Endothelial cell of umbilical vein (primary cell): ENCODE measurements at regions not wholly inside any gene's neighbourhood (a gene's known extent, or its start where the extent isn't known, plus 50 kb on each side); places are given as distances from the start of the nearest gene placed in this dataset.

Source experiments
- BruUV-seq: library from RNA; stranded (reverse); fragments of 400-500 nt; replicated peaks from 2 replicates; lab custom pipeline; 2021; lab: Mats Ljungman, UMichigan
- CTCF ChIA-PET: fragments of 300-600, 350-600 bp; sonication (Branson Sonifier 250); formaldehyde crosslinking; loops from one replicate; lab custom pipeline; 2021; ENCODE audit warnings: antibody characterized with exemption, inconsistent platforms; lab: Charles Lee
- POLR2A ChIA-PET: fragments of 300-600, 350-600 bp; sonication (Branson Sonifier 250); formaldehyde crosslinking; loops from one replicate; lab custom pipeline; 2021; ENCODE audit warnings: antibody characterized with exemption, inconsistent platforms; lab: Charles Lee
- DNase-seq: peaks from one replicate; pipeline ENCODE4 v3.0.0-alpha.2; 2011; ENCODE audit warnings: low read depth, low spot score
- FAIRE-seq: peaks from 2 replicates; lab custom pipeline; 2011; peaks lifted over from hg19 to GRCh38; lab: Jason Lieb, UNC
- H2AFZ ChIP-seq: 2 replicates; pipeline ENCODE4 v1.6.0; 2012; ENCODE audit warnings: low read depth, low read length, control low read depth, inconsistent platforms
- H3K27ac ChIP-seq: 2 replicates; pipeline ENCODE4 v1.5.1; 2011; ENCODE audit warnings: low read depth, mild to moderate bottlenecking, control low read depth, low read length, moderate library complexity; ENCODE audit not compliant: insufficient read depth
- H3K27me3 ChIP-seq, 2 experiments: 2 replicates each; pipeline versions ENCODE4 v1.6.0 to v1.6.1; 2011; ENCODE audit warnings: low read length in 2 of 2, mixed read lengths in 1 of 2; ENCODE audit not compliant: control insufficient read depth in 2 of 2, insufficient read depth in 2 of 2
- H3K36me3 ChIP-seq, 2 experiments: 2 replicates in 1 of 2; 3 replicates in 1 of 2; pipeline ENCODE4 v1.5.1; 2011; ENCODE audit warnings: low read length in 2 of 2, mild to moderate bottlenecking in 1 of 2, moderate library complexity in 1 of 2; ENCODE audit not compliant: control insufficient read depth in 2 of 2, insufficient read depth in 2 of 2; ENCODE audit errors: extremely low read depth in 1 of 2
- H3K4me1 ChIP-seq: 3 replicates; pipeline ENCODE4 v1.5.1; 2011; ENCODE audit warnings: mild to moderate bottlenecking, low read length; ENCODE audit not compliant: control insufficient read depth, insufficient read depth; ENCODE audit errors: extremely low read depth
- H3K4me2 ChIP-seq: 2 replicates; pipeline ENCODE4 v1.6.1; 2011; ENCODE audit warnings: low read length, control low read depth, mixed read lengths; ENCODE audit not compliant: insufficient read depth
- H3K4me3 ChIP-seq, 3 experiments: fragments of 200-600 bp in 1 of 3; sonication (generic), shearing (Covaris generic) in 1 of 3; replicated peaks in 1 of 3; 2 replicates each; pipeline ENCODE4 v1.5.1; 2011 to 2016; ENCODE audit warnings: control low read depth in 3 of 3, low read length in 3 of 3, mild to moderate bottlenecking in 2 of 3, inconsistent platforms in 1 of 3, low read depth in 1 of 3, moderate library complexity in 1 of 3; ENCODE audit not compliant: insufficient read depth in 1 of 3
- H3K79me2 ChIP-seq: 2 replicates; pipeline ENCODE4 v1.6.0; 2012; ENCODE audit warnings: low read length, inconsistent platforms; ENCODE audit not compliant: control insufficient read depth, insufficient read depth
- H3K9ac ChIP-seq: replicated peaks from 2 replicates; pipeline ENCODE3; 2011; ENCODE audit warnings: low read length, control low read depth; ENCODE audit not compliant: insufficient read depth; ENCODE audit errors: extremely low read depth
- H3K9me1 ChIP-seq: replicated peaks from 3 replicates; pipeline ENCODE4 v1.6.0; 2011; ENCODE audit warnings: mild to moderate bottlenecking, low read length; ENCODE audit not compliant: control insufficient read depth, insufficient read depth; ENCODE audit errors: extremely low read depth
- H3K9me3 ChIP-seq: replicated peaks from 2 replicates; pipeline ENCODE4 v1.5.1; 2012; ENCODE audit warnings: low read length, inconsistent platforms; ENCODE audit not compliant: control insufficient read depth, insufficient read depth
- H4K20me1 ChIP-seq: replicated peaks from 2 replicates; pipeline ENCODE3; 2011; ENCODE audit warnings: mild to moderate bottlenecking, low read length; ENCODE audit not compliant: control insufficient read depth, insufficient read depth; ENCODE audit errors: extremely low read depth
- EZH2 ChIP-seq: IDR thresholded peaks from 2 replicates; pipeline ENCODE4 v1.6.1; 2012; ENCODE audit warnings: borderline replicate concordance, low read depth, mild to moderate bottlenecking, moderate library complexity, low read length, inconsistent platforms; ENCODE audit not compliant: severe bottlenecking
- FOS ChIP-seq: IDR thresholded peaks from 2 replicates; pipeline ENCODE4 v1.6.1; 2011; ENCODE audit warnings: mild to moderate bottlenecking, low read length, moderate library complexity, borderline replicate concordance; ENCODE audit not compliant: insufficient read depth
- GATA2 ChIP-seq: IDR thresholded peaks from 2 replicates; pipeline ENCODE4 v1.7.0; 2011; ENCODE audit warnings: low read depth, mild to moderate bottlenecking, moderate library complexity, mixed read lengths, low read length; ENCODE audit not compliant: insufficient read length, insufficient read depth
- JUN ChIP-seq: IDR thresholded peaks from 2 replicates; pipeline ENCODE4 v1.6.1; 2011; ENCODE audit warnings: borderline replicate concordance, low read depth; ENCODE audit not compliant: insufficient read length, insufficient read depth
- MYC ChIP-seq: IDR thresholded peaks from one replicate; pipeline ENCODE4 v1.6.1; 2011; ENCODE audit warnings: mild to moderate bottlenecking, low read depth, low read length
- POLR2A ChIP-seq: IDR thresholded peaks from 2 replicates; pipeline ENCODE4 v1.6.1; 2012; ENCODE audit warnings: low read depth, mild to moderate bottlenecking, control low read depth, low read length
- POLR2AphosphoS5 ChIP-seq: IDR thresholded peaks from 2 replicates; pipeline ENCODE4 v1.6.1; 2012; ENCODE audit warnings: low read depth, mild to moderate bottlenecking, control low read depth, low read length, moderate library complexity; ENCODE audit not compliant: insufficient read depth
- dilution Hi-C: fragments of 300-500 bp; cut with MboI; formaldehyde crosslinking; loops from one replicate; pipeline ENCODE4 v1.15.0; 2019; ENCODE audit warnings: low sequenced_read_pairs; ENCODE audit not compliant: extremely low pct_ligation_motif_present
- intact Hi-C: fragments of 100-400 bp; cut with micrococcal nuclease; formaldehyde crosslinking; loops from one replicate; pipeline ENCODE4 v1.10.0; 2022
- TF ChIP-seq, protein P1 (sequence below), 2 donors: IDR thresholded peaks; 1 replicate in 1 of 2; 2 replicates in 1 of 2; pipeline ENCODE4 v1.5.1; 2011; ENCODE audit warnings: low read length in 2 of 2, mild to moderate bottlenecking in 2 of 2, moderate library complexity in 2 of 2, control low read depth in 1 of 2, inconsistent platforms in 1 of 2, low read depth in 1 of 2; ENCODE audit not compliant: insufficient read depth in 1 of 2; ENCODE audit errors: extremely low read depth in 1 of 2
- TF ChIP-seq, protein P2 (sequence below): IDR thresholded peaks from 2 replicates; pipeline ENCODE4 v1.6.1; 2011; ENCODE audit not compliant: insufficient read depth, insufficient read length

DNA sequence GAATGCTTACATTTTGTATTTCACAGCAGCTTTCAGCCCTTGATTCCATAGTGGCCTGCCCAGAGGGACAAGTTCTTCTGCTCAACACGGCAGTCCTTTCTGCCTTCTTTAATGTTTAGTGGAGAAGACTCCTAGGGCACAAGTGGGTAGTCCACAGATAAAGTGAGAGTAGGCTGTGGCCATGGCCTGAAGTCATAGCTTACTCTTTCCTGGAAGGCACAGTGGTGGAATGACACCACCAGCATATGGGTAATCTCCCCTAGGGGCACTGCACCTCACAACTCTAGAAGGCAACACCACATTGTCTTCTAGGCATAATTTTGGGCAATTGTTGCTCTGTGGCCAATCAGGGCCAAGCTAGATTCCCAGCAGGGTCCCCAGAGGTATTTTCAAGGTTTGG, 155.4 kb upstream of the MAMLD1 start:
- Histone ChIP-seq H3K9ac (no peak overlapping the region), H3K79me2 (no peaks in the 10 kb centered on the region), H3K4me1 (no peaks in the 10 kb centered on the region), H3K27ac (no peak overlapping the region), H2AFZ (no peak overlapping the region), H3K4me2 (no peak overlapping the region), H3K27me3 (no peaks in the 10 kb centered on the region), H3K36me3 (no peaks in the 10 kb centered on the region), H3K9me1 (no peaks in the 10 kb centered on the region), H3K4me3 (no peak overlapping the region), H4K20me1 (no peaks in the 10 kb centered on the region), H3K9me3 (no peaks in the 10 kb centered on the region)
- no TSS peak for BruUV-seq
- FAIRE-seq (no peak), DNase-seq (no peak)
- intact Hi-C loops (loop anchor here (10.0 kb wide), 1 partner anchor 53 kb away; no protein-coding TSS in a partner anchor), dilution Hi-C loops (no loop called here)
- no peak for TF ChIP-seq EZH2
- TF ChIP-seq GATA2 = no peak
- no peak for TF ChIP-seq JUN
- TF ChIP-seq FOS = no peak
- no peak for TF ChIP-seq POLR2A
- TF ChIP-seq, protein P1, sequence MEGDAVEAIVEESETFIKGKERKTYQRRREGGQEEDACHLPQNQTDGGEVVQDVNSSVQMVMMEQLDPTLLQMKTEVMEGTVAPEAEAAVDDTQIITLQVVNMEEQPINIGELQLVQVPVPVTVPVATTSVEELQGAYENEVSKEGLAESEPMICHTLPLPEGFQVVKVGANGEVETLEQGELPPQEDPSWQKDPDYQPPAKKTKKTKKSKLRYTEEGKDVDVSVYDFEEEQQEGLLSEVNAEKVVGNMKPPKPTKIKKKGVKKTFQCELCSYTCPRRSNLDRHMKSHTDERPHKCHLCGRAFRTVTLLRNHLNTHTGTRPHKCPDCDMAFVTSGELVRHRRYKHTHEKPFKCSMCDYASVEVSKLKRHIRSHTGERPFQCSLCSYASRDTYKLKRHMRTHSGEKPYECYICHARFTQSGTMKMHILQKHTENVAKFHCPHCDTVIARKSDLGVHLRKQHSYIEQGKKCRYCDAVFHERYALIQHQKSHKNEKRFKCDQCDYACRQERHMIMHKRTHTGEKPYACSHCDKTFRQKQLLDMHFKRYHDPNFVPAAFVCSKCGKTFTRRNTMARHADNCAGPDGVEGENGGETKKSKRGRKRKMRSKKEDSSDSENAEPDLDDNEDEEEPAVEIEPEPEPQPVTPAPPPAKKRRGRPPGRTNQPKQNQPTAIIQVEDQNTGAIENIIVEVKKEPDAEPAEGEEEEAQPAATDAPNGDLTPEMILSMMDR (IDR thresholded peaks at IDR 0.05; ENCODE audit: extremely low read depth in 1 of 2, insufficient read depth in 1 of 2, low read depth in 1 of 2, low read length in 2 of 2) = no peak
- TF ChIP-seq, protein P2, sequence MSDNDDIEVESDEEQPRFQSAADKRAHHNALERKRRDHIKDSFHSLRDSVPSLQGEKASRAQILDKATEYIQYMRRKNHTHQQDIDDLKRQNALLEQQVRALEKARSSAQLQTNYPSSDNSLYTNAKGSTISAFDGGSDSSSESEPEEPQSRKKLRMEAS = no peak
- TF ChIP-seq MYC = no peak
- no peak for TF ChIP-seq POLR2AphosphoS5
- POLR2A ChIA-PET = no interaction called here
- CTCF ChIA-PET = interaction anchor here (1.3 kb wide), 1 partner anchor 9 kb away, joined by 3 read pairs; no protein-coding TSS in a partner anchor
